ENCODE measurements at regions not wholly inside any gene's neighbourhood (a gene's known extent, or its start where the extent isn't known, plus 50 kb on each side); places are given as distances from the start of the nearest gene placed in this dataset.
A peak's percentile ranks its signal among the peaks of the same experiment; 100 is the strongest.

DNA sequence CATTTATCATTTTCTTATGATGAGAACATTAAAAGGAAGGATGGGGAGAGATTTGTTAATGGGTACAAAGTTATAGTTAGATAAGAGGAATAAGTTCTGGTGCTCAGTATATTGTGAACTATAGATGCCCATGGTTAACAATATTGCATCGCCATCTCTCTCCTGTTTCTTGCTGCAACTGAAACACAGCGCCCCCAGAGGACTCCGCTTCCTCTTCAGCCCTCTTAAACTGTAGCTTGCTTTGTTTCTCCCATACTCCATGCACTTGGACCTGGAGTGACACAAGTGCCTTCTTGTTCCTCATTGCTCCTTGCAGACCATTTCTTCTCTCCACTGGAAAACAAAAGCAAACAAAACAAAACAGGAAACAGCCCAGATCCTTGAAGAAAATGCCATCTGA lies 70.1 kb upstream of the NTPCR start:
- TF ChIP-seq, protein P1, sequence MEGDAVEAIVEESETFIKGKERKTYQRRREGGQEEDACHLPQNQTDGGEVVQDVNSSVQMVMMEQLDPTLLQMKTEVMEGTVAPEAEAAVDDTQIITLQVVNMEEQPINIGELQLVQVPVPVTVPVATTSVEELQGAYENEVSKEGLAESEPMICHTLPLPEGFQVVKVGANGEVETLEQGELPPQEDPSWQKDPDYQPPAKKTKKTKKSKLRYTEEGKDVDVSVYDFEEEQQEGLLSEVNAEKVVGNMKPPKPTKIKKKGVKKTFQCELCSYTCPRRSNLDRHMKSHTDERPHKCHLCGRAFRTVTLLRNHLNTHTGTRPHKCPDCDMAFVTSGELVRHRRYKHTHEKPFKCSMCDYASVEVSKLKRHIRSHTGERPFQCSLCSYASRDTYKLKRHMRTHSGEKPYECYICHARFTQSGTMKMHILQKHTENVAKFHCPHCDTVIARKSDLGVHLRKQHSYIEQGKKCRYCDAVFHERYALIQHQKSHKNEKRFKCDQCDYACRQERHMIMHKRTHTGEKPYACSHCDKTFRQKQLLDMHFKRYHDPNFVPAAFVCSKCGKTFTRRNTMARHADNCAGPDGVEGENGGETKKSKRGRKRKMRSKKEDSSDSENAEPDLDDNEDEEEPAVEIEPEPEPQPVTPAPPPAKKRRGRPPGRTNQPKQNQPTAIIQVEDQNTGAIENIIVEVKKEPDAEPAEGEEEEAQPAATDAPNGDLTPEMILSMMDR (IDR thresholded peaks at IDR 0.05) = peak in 3 of 5 experiments; percentile 4 to 38 (median 13)
- no peak for TF ChIP-seq POLR2A (IDR thresholded peaks at IDR 0.05)

All from tibial nerve (tissue), 3 donors.